ENCODE measurements at regions not wholly inside any gene's neighbourhood (a gene's known extent, or its start where the extent isn't known, plus 50 kb on each side); places are given as distances from the start of the nearest gene placed in this dataset.
"Not testable (repeated sequence)": the region's sequence is repeated elsewhere in the genome, so short reads cannot be mapped to it uniquely, and the experiment has no call there.

GRCh38 chr3:163499736-163500219, 1578.5 kb downstream of the SI start:
- TF ChIP-seq CTCF, POLR2A (IDR thresholded peaks at IDR 0.05): not testable (repeated sequence)
